Gastroesophageal sphincter (tissue), 3 donors: ENCODE measurements at regions not wholly inside any gene's neighbourhood (a gene's known extent, or its start where the extent isn't known, plus 50 kb on each side); places are given as distances from the start of the nearest gene placed in this dataset.

Source experiments
- EP300 ChIP-seq: sonication (generic); formaldehyde crosslinking; IDR thresholded peaks from one replicate; pipeline ENCODE4 v1.6.1; 2017; ENCODE audit warnings: antibody characterized with exemption, mild to moderate bottlenecking
- POLR2A ChIP-seq, 2 donors: fragments of 450-650 bp; IDR thresholded peaks; one replicate each; pipeline ENCODE4 v1.6.1; 2017; ENCODE audit warnings: antibody characterized with exemption in 2 of 2, mild to moderate bottlenecking in 2 of 2, moderate library complexity in 1 of 2
- POLR2AphosphoS5 ChIP-seq: sonication (generic); formaldehyde crosslinking; IDR thresholded peaks from one replicate; pipeline ENCODE4 v1.6.1; 2017; ENCODE audit warnings: antibody characterized with exemption
- TF ChIP-seq, protein P1 (sequence below), 4 experiments: fragments of 200-600 bp in 2 of 4; fragments of 450-650 bp in 2 of 4; sonication (generic) in 1 of 4; IDR thresholded peaks; one replicate each; pipeline ENCODE4 v1.5.1; 2017 to 2019; ENCODE audit warnings: antibody characterized with exemption in 4 of 4, mild to moderate bottlenecking in 2 of 4, moderate library complexity in 2 of 4

DNA sequence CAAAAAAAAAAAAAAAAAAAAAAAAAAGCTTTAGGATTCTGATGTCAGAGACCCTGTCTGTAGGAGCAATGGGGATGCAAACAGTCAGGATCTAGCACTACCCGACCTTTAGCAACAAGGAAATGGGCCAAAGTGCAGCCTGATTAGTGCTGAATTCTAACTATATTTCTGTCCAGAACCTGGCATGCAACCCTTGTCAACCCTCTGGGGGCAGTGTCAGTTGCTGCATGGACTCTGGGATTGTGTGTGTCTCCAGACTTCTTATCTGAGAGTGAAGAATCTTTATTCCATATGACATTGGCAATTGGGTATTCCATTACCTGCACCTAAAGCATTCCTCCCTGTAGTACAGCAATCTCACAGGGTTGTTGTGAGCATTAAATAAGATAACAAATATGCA, 120.3 kb upstream of the CRHR1 start:
- TF ChIP-seq, protein P1, sequence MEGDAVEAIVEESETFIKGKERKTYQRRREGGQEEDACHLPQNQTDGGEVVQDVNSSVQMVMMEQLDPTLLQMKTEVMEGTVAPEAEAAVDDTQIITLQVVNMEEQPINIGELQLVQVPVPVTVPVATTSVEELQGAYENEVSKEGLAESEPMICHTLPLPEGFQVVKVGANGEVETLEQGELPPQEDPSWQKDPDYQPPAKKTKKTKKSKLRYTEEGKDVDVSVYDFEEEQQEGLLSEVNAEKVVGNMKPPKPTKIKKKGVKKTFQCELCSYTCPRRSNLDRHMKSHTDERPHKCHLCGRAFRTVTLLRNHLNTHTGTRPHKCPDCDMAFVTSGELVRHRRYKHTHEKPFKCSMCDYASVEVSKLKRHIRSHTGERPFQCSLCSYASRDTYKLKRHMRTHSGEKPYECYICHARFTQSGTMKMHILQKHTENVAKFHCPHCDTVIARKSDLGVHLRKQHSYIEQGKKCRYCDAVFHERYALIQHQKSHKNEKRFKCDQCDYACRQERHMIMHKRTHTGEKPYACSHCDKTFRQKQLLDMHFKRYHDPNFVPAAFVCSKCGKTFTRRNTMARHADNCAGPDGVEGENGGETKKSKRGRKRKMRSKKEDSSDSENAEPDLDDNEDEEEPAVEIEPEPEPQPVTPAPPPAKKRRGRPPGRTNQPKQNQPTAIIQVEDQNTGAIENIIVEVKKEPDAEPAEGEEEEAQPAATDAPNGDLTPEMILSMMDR (IDR thresholded peaks at IDR 0.05) = no peak
- TF ChIP-seq POLR2AphosphoS5 (no peak), POLR2A (IDR thresholded peaks at IDR 0.05) (no peak), EP300 (no peak)
